ENCODE measurements at regions not wholly inside any gene's neighbourhood (a gene's known extent, or its start where the extent isn't known, plus 50 kb on each side); places are given as distances from the start of the nearest gene placed in this dataset.

DNA sequence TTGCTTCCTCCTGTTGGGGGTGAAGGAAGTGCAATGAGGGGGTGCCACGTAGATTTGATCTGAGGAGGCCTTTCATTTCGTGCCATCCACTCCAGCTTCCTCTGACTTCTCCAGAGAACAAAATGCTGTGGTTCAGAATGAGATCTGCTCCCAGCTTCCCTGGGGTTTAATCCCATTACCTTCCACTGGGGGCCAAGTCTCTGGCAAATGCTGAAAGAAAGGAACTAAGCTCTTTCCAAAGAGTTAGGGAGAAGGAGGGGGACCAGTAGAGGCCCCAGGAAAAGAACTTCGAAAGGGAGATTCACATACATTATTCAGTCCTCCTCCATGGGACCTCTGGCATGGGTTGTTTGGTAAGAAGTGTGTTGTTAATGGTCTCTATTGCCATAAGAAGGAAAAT lies 727.0 kb downstream of the TYW1 start:
- no peaks in the 10 kb centered on the region for H3K36me3 ChIP-seq (ENCODE audit: control insufficient read depth in 2 of 2, insufficient read depth in 1 of 2, low read length in 2 of 2)
- H3K4me3 ChIP-seq (ENCODE audit: low read depth, low read length): no peak overlapping the region
- no peaks in the 10 kb centered on the region for H3K4me1 ChIP-seq (ENCODE audit: control insufficient read depth, insufficient read depth, low read length)
- ChIA-PET POLR2A (no interaction called here), CTCF (no interaction called here)
- no peak for TF ChIP-seq WT1 (tag by site-specific recombination; IDR thresholded peaks at IDR 0.05)
- no peak for TF ChIP-seq ZFHX2 (tag by site-specific recombination; conservative IDR thresholded peaks at IDR 0.05)
- TF ChIP-seq GLI4 (tag by site-specific recombination; IDR thresholded peaks at IDR 0.05): no peak
- no peak for TF ChIP-seq ZNF10 (tag by site-specific recombination; IDR thresholded peaks at IDR 0.05)
- TF ChIP-seq ZNF292 (tag by site-specific recombination; IDR thresholded peaks at IDR 0.05; ENCODE audit: borderline replicate concordance, low read depth): no peak
- TF ChIP-seq, protein P1, sequence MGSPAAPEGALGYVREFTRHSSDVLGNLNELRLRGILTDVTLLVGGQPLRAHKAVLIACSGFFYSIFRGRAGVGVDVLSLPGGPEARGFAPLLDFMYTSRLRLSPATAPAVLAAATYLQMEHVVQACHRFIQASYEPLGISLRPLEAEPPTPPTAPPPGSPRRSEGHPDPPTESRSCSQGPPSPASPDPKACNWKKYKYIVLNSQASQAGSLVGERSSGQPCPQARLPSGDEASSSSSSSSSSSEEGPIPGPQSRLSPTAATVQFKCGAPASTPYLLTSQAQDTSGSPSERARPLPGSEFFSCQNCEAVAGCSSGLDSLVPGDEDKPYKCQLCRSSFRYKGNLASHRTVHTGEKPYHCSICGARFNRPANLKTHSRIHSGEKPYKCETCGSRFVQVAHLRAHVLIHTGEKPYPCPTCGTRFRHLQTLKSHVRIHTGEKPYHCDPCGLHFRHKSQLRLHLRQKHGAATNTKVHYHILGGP (tag by site-specific recombination; IDR thresholded peaks at IDR 0.05): no peak
- TF ChIP-seq, protein P2, sequence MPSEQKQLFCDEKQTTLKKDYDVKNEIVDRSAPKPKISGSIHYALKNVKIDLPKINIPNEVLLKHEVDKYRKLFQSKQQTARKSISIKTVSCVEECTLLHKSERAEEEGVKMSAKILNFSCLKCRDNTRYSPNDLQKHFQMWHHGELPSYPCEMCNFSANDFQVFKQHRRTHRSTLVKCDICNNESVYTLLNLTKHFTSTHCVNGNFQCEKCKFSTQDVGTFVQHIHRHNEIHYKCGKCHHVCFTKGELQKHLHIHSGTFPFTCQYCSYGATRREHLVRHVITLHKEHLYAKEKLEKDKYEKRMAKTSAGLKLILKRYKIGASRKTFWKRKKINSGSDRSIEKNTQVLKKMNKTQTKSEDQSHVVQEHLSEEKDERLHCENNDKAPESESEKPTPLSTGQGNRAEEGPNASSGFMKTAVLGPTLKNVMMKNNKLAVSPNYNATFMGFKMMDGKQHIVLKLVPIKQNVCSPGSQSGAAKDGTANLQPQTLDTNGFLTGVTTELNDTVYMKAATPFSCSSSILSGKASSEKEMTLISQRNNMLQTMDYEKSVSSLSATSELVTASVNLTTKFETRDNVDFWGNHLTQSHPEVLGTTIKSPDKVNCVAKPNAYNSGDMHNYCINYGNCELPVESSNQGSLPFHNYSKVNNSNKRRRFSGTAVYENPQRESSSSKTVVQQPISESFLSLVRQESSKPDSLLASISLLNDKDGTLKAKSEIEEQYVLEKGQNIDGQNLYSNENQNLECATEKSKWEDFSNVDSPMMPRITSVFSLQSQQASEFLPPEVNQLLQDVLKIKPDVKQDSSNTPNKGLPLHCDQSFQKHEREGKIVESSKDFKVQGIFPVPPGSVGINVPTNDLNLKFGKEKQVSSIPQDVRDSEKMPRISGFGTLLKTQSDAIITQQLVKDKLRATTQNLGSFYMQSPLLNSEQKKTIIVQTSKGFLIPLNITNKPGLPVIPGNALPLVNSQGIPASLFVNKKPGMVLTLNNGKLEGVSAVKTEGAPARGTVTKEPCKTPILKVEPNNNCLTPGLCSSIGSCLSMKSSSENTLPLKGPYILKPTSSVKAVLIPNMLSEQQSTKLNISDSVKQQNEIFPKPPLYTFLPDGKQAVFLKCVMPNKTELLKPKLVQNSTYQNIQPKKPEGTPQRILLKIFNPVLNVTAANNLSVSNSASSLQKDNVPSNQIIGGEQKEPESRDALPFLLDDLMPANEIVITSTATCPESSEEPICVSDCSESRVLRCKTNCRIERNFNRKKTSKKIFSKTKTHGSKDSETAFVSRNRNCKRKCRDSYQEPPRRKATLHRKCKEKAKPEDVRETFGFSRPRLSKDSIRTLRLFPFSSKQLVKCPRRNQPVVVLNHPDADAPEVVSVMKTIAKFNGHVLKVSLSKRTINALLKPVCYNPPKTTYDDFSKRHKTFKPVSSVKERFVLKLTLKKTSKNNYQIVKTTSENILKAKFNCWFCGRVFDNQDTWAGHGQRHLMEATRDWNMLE (tag by site-specific recombination; conservative IDR thresholded peaks at IDR 0.05; ENCODE audit: low read depth): no peak
- no peak for TF ChIP-seq ZSCAN30 (tag by site-specific recombination; IDR thresholded peaks at IDR 0.05)
- TF ChIP-seq ZNF664 (tag by site-specific recombination; IDR thresholded peaks at IDR 0.05): no peak
- no peak for TF ChIP-seq ZNF843 (tag by site-specific recombination; IDR thresholded peaks at IDR 0.05)
- TF ChIP-seq ZNF747 (tag by site-specific recombination; IDR thresholded peaks at IDR 0.05): no peak
- no peak for TF ChIP-seq KLF1 (tag by site-specific recombination; IDR thresholded peaks at IDR 0.05)
- TF ChIP-seq ZNF837 (tag by site-specific recombination; IDR thresholded peaks at IDR 0.05): no peak
- TF ChIP-seq ZBTB7A (tag by site-specific recombination; IDR thresholded peaks at IDR 0.05; ENCODE audit: low read depth): no peak
- no peaks in the 10 kb centered on the region for H3K9me3 ChIP-seq (ENCODE audit: control insufficient read depth, insufficient read depth, low read depth, low read length)
- H3K27ac ChIP-seq (ENCODE audit: extremely low read depth, low read depth, low read length): no peak overlapping the region

DNA sequence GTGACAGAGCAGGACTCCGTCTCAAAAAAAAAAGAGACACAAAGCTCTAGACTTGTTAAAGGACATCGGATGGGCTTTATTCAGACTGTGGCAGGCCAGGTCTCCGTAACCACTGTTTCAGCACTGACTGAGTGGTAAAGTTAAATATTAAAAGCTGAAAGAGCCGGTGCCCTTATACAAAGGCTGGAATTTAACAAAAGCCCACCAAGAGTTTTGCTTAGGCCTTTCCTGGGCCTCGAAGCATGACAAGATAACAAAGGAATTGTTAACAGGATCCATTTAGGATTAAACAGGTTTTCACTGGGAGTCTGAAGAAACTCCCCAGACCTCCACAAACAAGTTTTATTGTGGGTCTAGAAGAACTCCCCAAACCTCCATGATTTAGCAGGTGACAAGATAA lies 727.8 kb downstream of the TYW1 start:
- H3K4me1 ChIP-seq (ENCODE audit: control insufficient read depth, insufficient read depth, low read length): no peaks in the 10 kb centered on the region
- no peaks in the 10 kb centered on the region for H3K36me3 ChIP-seq (ENCODE audit: control insufficient read depth in 2 of 2, insufficient read depth in 1 of 2, low read length in 2 of 2)
- TF ChIP-seq ZNF596 (tag by site-specific recombination; IDR thresholded peaks at IDR 0.05) (no peak), ZSCAN23 (tag by site-specific recombination; IDR thresholded peaks at IDR 0.05) (no peak)
- ChIA-PET POLR2A (no interaction called here), CTCF (no interaction called here)
- H3K27ac ChIP-seq (ENCODE audit: extremely low read depth, low read depth, low read length): no peak overlapping the region
- H3K9me3 ChIP-seq (ENCODE audit: control insufficient read depth, insufficient read depth, low read depth, low read length): no peaks in the 10 kb centered on the region
- no peak overlapping the region for H3K4me3 ChIP-seq (ENCODE audit: low read depth, low read length)

DNA sequence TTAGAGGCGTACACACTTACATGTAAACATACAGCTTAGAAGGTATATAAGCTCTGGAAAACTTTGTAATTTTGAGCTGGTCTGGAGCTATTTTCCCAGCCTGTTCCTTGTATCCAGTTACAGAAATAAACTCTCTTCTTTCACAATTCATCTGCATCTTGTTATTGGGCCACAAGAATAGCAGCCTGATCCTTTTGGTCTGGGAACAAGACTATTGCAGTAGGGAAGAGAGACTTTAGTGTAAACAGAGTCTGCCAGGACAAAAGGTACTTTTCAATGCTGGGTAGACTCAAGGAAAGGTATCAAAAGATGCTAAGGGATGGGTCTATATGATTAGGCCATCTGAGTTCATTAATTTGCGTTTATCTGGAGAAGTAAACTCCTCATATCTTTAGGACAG lies 728.3 kb downstream of the TYW1 start:
- H3K27ac ChIP-seq (ENCODE audit: extremely low read depth, low read depth, low read length): no peak overlapping the region
- CTCF ChIA-PET: no interaction called here
- TF ChIP-seq ZNF626 (tag by site-specific recombination; IDR thresholded peaks at IDR 0.05) (no peak), ZNF530 (tag by site-specific recombination; IDR thresholded peaks at IDR 0.05; ENCODE audit: low read depth) (no peak), ZNF664 (tag by site-specific recombination; IDR thresholded peaks at IDR 0.05) (no peak), ZNF138 (tag by site-specific recombination; IDR thresholded peaks at IDR 0.05; ENCODE audit: borderline replicate concordance) (no peak), ZNF621 (tag by site-specific recombination; IDR thresholded peaks at IDR 0.05) (no peak), KLF16 (tag by site-specific recombination; IDR thresholded peaks at IDR 0.05) (no peak)
- TF ChIP-seq, protein P3, sequence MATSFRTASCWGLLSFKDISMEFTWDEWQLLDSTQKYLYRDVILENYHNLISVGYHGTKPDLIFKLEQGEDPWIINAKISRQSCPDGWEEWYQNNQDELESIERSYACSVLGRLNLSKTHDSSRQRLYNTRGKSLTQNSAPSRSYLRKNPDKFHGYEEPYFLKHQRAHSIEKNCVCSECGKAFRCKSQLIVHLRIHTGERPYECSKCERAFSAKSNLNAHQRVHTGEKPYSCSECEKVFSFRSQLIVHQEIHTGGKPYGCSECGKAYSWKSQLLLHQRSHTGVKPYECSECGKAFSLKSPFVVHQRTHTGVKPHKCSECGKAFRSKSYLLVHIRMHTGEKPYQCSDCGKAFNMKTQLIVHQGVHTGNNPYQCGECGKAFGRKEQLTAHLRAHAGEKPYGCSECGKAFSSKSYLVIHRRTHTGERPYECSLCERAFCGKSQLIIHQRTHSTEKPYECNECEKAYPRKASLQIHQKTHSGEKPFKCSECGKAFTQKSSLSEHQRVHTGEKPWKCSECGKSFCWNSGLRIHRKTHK (tag by site-specific recombination; IDR thresholded peaks at IDR 0.05): no peak
- TF ChIP-seq, protein P4, sequence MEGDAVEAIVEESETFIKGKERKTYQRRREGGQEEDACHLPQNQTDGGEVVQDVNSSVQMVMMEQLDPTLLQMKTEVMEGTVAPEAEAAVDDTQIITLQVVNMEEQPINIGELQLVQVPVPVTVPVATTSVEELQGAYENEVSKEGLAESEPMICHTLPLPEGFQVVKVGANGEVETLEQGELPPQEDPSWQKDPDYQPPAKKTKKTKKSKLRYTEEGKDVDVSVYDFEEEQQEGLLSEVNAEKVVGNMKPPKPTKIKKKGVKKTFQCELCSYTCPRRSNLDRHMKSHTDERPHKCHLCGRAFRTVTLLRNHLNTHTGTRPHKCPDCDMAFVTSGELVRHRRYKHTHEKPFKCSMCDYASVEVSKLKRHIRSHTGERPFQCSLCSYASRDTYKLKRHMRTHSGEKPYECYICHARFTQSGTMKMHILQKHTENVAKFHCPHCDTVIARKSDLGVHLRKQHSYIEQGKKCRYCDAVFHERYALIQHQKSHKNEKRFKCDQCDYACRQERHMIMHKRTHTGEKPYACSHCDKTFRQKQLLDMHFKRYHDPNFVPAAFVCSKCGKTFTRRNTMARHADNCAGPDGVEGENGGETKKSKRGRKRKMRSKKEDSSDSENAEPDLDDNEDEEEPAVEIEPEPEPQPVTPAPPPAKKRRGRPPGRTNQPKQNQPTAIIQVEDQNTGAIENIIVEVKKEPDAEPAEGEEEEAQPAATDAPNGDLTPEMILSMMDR (tag by site-specific recombination; IDR thresholded peaks at IDR 0.05): no peak

More for the DNA sequence above, 728.3 kb downstream of the TYW1 start:
- Histone ChIP-seq H3K36me3 (ENCODE audit: control insufficient read depth in 2 of 2, insufficient read depth in 1 of 2, low read length in 2 of 2) (no peaks in the 10 kb centered on the region), H3K4me1 (ENCODE audit: control insufficient read depth, insufficient read depth, low read length) (no peaks in the 10 kb centered on the region), H3K4me3 (ENCODE audit: low read depth, low read length) (no peak overlapping the region), H3K9me3 (ENCODE audit: control insufficient read depth, insufficient read depth, low read depth, low read length) (no peaks in the 10 kb centered on the region)
- POLR2A ChIA-PET: no interaction called here

Measured in HEK293 (cell line).